ENCODE measurements at regions not wholly inside any gene's neighbourhood (a gene's known extent, or its start where the extent isn't known, plus 50 kb on each side); places are given as distances from the start of the nearest gene placed in this dataset.

DNA sequence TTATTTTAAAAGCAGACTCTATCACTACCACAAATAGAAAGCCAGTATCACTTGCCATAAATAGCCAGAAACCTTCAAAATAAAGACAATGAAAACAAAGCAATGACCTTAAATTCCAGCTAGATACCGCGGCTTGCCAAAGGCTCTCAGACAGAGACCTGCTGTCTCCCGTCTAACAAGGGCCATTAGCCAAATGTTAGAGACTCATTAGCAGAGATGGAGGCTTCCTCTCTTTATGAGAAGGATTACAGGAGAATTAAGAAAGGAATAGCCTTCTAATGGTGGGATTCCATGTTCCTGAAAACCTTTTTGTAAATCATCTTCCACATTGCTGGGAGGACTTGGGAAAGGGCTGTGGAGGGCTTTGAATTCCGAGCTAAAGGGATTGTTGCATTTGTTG, 206.7 kb downstream of the AACS start:
- Mint-ChIP-seq H3K9me3 (no peaks in the 10 kb centered on the region), H3K27me3 (ENCODE audit: insufficient read depth, low read depth) (peaks cover 2% of the 10 kb centered on the region), H3K27ac (peak overlapping the region; percentile 35), H3K4me1 (peaks cover 16% of the 10 kb centered on the region), H3K4me3 (no peak overlapping the region), H3K36me3 (no peaks in the 10 kb centered on the region)
- Histone ChIP-seq H2AFZ (replicated peaks) (no peak overlapping the region), H3K36me3 (no peaks in the 10 kb centered on the region), H3F3A (ENCODE audit: low read depth) (peaks cover 7% of the 10 kb centered on the region), H3K9ac (no peak overlapping the region), H3K9me3 (ENCODE audit: low read depth) (no peaks in the 10 kb centered on the region), H3K4me3 (no peak overlapping the region), H3K27me3 (no peaks in the 10 kb centered on the region), H4K20me1 (ENCODE audit: low read depth) (peaks cover 13% of the 10 kb centered on the region), H3K4me2 (no peak overlapping the region), H3K79me2 (ENCODE audit: low read depth) (no peaks in the 10 kb centered on the region), H3K4me1 (peaks cover 15% of the 10 kb centered on the region), H3K27ac (no peak overlapping the region)
- TF ChIP-seq EZH2phosphoT487 (IDR thresholded peaks at IDR 0.05) (no peak), EZH2 (IDR thresholded peaks at IDR 0.05) (no peak)
- TF ChIP-seq, protein P1, sequence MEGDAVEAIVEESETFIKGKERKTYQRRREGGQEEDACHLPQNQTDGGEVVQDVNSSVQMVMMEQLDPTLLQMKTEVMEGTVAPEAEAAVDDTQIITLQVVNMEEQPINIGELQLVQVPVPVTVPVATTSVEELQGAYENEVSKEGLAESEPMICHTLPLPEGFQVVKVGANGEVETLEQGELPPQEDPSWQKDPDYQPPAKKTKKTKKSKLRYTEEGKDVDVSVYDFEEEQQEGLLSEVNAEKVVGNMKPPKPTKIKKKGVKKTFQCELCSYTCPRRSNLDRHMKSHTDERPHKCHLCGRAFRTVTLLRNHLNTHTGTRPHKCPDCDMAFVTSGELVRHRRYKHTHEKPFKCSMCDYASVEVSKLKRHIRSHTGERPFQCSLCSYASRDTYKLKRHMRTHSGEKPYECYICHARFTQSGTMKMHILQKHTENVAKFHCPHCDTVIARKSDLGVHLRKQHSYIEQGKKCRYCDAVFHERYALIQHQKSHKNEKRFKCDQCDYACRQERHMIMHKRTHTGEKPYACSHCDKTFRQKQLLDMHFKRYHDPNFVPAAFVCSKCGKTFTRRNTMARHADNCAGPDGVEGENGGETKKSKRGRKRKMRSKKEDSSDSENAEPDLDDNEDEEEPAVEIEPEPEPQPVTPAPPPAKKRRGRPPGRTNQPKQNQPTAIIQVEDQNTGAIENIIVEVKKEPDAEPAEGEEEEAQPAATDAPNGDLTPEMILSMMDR (IDR thresholded peaks at IDR 0.05): no peak
- peak; percentile 30 for DNase-seq (ENCODE audit: low spot score)

GRCh38 chr12:125272383-125272933, 207.2 kb downstream of the AACS start:
- Mint-ChIP-seq H3K36me3 (no peaks in the 10 kb centered on the region), H3K27me3 (ENCODE audit: insufficient read depth, low read depth) (peaks cover 2% of the 10 kb centered on the region), H3K9me3 (no peaks in the 10 kb centered on the region), H3K4me1 (peaks cover 16% of the 10 kb centered on the region), H3K27ac (no peak overlapping the region), H3K4me3 (no peak overlapping the region)
- H2AFZ ChIP-seq (replicated peaks): no peak overlapping the region
- no peak overlapping the region for H3K9ac ChIP-seq
- DNase-seq (ENCODE audit: low spot score): peak; percentile 31
- H3K4me1 ChIP-seq: peaks cover 15% of the 10 kb centered on the region
- no peaks in the 10 kb centered on the region for H3K79me2 ChIP-seq (ENCODE audit: low read depth)
- H3F3A ChIP-seq (ENCODE audit: low read depth): peaks cover 7% of the 10 kb centered on the region
- TF ChIP-seq EZH2 (IDR thresholded peaks at IDR 0.05) (no peak), EZH2phosphoT487 (IDR thresholded peaks at IDR 0.05) (no peak)
- TF ChIP-seq, protein P1 (IDR thresholded peaks at IDR 0.05): no peak
- H3K4me3 ChIP-seq: no peak overlapping the region
- H3K36me3 ChIP-seq: no peaks in the 10 kb centered on the region
- no peak overlapping the region for H3K4me2 ChIP-seq
- no peaks in the 10 kb centered on the region for H3K27me3 ChIP-seq
- peaks cover 13% of the 10 kb centered on the region for H4K20me1 ChIP-seq (ENCODE audit: low read depth)
- H3K27ac ChIP-seq: no peak overlapping the region
- no peaks in the 10 kb centered on the region for H3K9me3 ChIP-seq (ENCODE audit: low read depth)

GRCh38 chr12:125276567-125276966, 211.3 kb downstream of the AACS start:
- DNase-seq (ENCODE audit: low spot score): no peak
- H3K27me3 ChIP-seq: no peaks in the 10 kb centered on the region
- Mint-ChIP-seq H3K4me1 (peaks cover 28% of the 10 kb centered on the region), H3K36me3 (no peaks in the 10 kb centered on the region), H3K27ac (no peak overlapping the region), H3K4me3 (no peak overlapping the region), H3K27me3 (ENCODE audit: insufficient read depth, low read depth) (peaks cover 2% of the 10 kb centered on the region), H3K9me3 (no peaks in the 10 kb centered on the region)
- H3K4me3 ChIP-seq: no peak overlapping the region
- H4K20me1 ChIP-seq (ENCODE audit: low read depth): peaks cover 7% of the 10 kb centered on the region
- H3F3A ChIP-seq (ENCODE audit: low read depth): peaks cover 25% of the 10 kb centered on the region
- TF ChIP-seq, protein P1 (IDR thresholded peaks at IDR 0.05): no peak
- TF ChIP-seq EZH2 (IDR thresholded peaks at IDR 0.05): no peak
- no peak for TF ChIP-seq EZH2phosphoT487 (IDR thresholded peaks at IDR 0.05)
- H3K36me3 ChIP-seq: no peaks in the 10 kb centered on the region
- H3K27ac ChIP-seq: no peak overlapping the region
- no peak overlapping the region for H3K4me2 ChIP-seq
- peaks cover 23% of the 10 kb centered on the region for H3K4me1 ChIP-seq
- no peak overlapping the region for H2AFZ ChIP-seq (replicated peaks)
- H3K79me2 ChIP-seq (ENCODE audit: low read depth): no peaks in the 10 kb centered on the region
- H3K9ac ChIP-seq: no peak overlapping the region
- no peaks in the 10 kb centered on the region for H3K9me3 ChIP-seq (ENCODE audit: low read depth)
